OCI-LY7 (cell line): ENCODE measurements at regions not wholly inside any gene's neighbourhood (a gene's known extent, or its start where the extent isn't known, plus 50 kb on each side); places are given as distances from the start of the nearest gene placed in this dataset.

Experiments
- EZH2phosphoT487 ChIP-seq: fragments of 200-600 bp; sonication (generic); IDR thresholded peaks from 2 replicates; pipeline ENCODE4 v1.6.1; 2018; ENCODE audit warnings: low read depth, borderline replicate concordance, mild to moderate bottlenecking, mixed run types, antibody characterized with exemption, low read length, moderate library complexity, mixed read lengths
- TF ChIP-seq, protein P1 (sequence below): fragments of 200-600 bp; sonication (generic); conservative IDR thresholded peaks from 2 replicates; pipeline ENCODE4 v1.5.1; 2014; ENCODE audit warnings: mild to moderate bottlenecking, antibody characterized with exemption, low read length, moderate library complexity, mixed read lengths

DNA sequence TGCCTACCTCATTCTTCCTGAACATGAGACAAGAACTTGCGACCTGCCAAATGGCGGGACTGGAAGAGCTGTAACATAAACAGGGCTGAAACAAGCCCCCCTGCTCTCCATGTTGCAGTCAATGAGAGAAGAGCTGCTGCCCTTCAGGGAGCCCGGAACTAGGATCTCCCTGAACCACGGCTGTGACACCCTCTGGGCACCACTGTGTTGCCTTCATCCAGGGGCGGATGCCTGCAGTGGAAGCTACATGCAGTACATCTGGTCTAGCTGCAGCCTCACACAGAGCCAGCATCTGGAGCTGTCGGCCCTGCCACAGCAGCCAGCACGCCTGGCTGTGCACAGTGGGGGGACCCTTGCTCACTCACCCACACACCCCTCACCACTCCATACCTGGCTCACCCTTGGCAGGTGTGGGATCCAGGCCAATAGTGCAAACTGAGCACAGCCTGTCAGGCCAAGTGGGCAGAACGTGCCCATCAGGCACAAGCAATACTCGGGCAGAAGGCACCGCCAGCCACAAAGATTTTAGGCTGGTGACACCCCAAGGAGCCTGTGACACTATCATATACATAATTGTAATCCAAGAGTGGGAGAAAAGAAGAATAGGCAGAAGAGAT, 451.3 kb downstream of the HTR1B start:
- TF ChIP-seq, protein P1, sequence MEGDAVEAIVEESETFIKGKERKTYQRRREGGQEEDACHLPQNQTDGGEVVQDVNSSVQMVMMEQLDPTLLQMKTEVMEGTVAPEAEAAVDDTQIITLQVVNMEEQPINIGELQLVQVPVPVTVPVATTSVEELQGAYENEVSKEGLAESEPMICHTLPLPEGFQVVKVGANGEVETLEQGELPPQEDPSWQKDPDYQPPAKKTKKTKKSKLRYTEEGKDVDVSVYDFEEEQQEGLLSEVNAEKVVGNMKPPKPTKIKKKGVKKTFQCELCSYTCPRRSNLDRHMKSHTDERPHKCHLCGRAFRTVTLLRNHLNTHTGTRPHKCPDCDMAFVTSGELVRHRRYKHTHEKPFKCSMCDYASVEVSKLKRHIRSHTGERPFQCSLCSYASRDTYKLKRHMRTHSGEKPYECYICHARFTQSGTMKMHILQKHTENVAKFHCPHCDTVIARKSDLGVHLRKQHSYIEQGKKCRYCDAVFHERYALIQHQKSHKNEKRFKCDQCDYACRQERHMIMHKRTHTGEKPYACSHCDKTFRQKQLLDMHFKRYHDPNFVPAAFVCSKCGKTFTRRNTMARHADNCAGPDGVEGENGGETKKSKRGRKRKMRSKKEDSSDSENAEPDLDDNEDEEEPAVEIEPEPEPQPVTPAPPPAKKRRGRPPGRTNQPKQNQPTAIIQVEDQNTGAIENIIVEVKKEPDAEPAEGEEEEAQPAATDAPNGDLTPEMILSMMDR, result no peak
- no peak for TF ChIP-seq EZH2phosphoT487
